HEK293 (cell line): ENCODE measurements at regions not wholly inside any gene's neighbourhood (a gene's known extent, or its start where the extent isn't known, plus 50 kb on each side); places are given as distances from the start of the nearest gene placed in this dataset.

ENCODE experiments used
- CTCF ChIA-PET: fragments of 350-600 bp; formaldehyde crosslinking; extraction: SDS; loops from one replicate; lab custom pipeline; 2021; ENCODE audit warnings: antibody characterized with exemption; lab: Yijun Ruan, JAX
- POLR2A ChIA-PET: fragments of 300-600 bp; formaldehyde crosslinking; extraction: SDS; loops from one replicate; lab custom pipeline; 2020; ENCODE audit warnings: antibody characterized with exemption, inconsistent platforms; lab: Yijun Ruan, JAX
- H3K27ac ChIP-seq: fragments of 200-500 bp; sonication (Bioruptor generic); 2 replicates; pipeline ENCODE4 v1.5.1; 2014; ENCODE audit warnings: low read depth, low read length, control low read depth, inconsistent platforms; ENCODE audit errors: extremely low read depth
- H3K36me3 ChIP-seq, 2 experiments: fragments of 200-500 bp in 1 of 2; sonication (Bioruptor generic) in 1 of 2; 1 replicate in 1 of 2; 2 replicates in 1 of 2; pipeline ENCODE4 v1.5.1; 2014 to 2017; ENCODE audit warnings: inconsistent platforms in 2 of 2, low read length in 2 of 2; ENCODE audit not compliant: control insufficient read depth in 2 of 2, insufficient read depth in 1 of 2
- H3K4me1 ChIP-seq: fragments of 200-500 bp; sonication (Bioruptor generic); 2 replicates; pipeline ENCODE4 v1.5.1; 2014; ENCODE audit warnings: mild to moderate bottlenecking, low read length, inconsistent platforms; ENCODE audit not compliant: control insufficient read depth, insufficient read depth
- H3K4me3 ChIP-seq: 2 replicates; pipeline ENCODE4 v1.5.1; 2011; ENCODE audit warnings: low read depth, mild to moderate bottlenecking, control low read depth, low read length, moderate library complexity
- H3K9me3 ChIP-seq: fragments of 200-500 bp; sonication (Bioruptor generic); 2 replicates; pipeline ENCODE4 v1.5.1; 2014; ENCODE audit warnings: low read depth, low read length, inconsistent platforms; ENCODE audit not compliant: control insufficient read depth, insufficient read depth
- EGR2 ChIP-seq: fragments of 450-650 bp; formaldehyde crosslinking; IDR thresholded peaks from 2 replicates; pipeline ENCODE4 v1.5.1; 2016; ENCODE audit warnings: low read depth, missing biosample characterization, missing genetic modification characterization
- HIC1 ChIP-seq: fragments of 450-650 bp; formaldehyde crosslinking; IDR thresholded peaks from 2 replicates; pipeline ENCODE4 v1.5.1; 2016; ENCODE audit warnings: missing biosample characterization, missing genetic modification characterization
- KLF7 ChIP-seq: fragments of 450-650 bp; formaldehyde crosslinking; IDR thresholded peaks from 2 replicates; pipeline ENCODE4 v1.5.1; 2016; ENCODE audit warnings: missing biosample characterization, missing genetic modification characterization, borderline replicate concordance
- KLF9 ChIP-seq: fragments of 450-650 bp; formaldehyde crosslinking; IDR thresholded peaks from 2 replicates; pipeline ENCODE4 v1.5.1; 2016; ENCODE audit warnings: missing biosample characterization, missing genetic modification characterization, low read depth
- WT1 ChIP-seq: fragments of 450-650 bp; formaldehyde crosslinking; IDR thresholded peaks from 2 replicates; pipeline ENCODE4 v1.5.1; 2016; ENCODE audit warnings: missing biosample characterization, missing genetic modification characterization
- ZBTB26 ChIP-seq: fragments of 450-650 bp; formaldehyde crosslinking; optimal IDR thresholded peaks from 2 replicates; pipeline ENCODE3; 2016; ENCODE audit warnings: missing biosample characterization, mild to moderate bottlenecking, missing genetic modification characterization
- ZNF114 ChIP-seq: fragments of 450-650 bp; formaldehyde crosslinking; IDR thresholded peaks from 2 replicates; pipeline ENCODE4 v1.5.0; 2017; ENCODE audit warnings: missing biosample characterization, missing genetic modification characterization
- ZNF133 ChIP-seq: fragments of 450-650 bp; formaldehyde crosslinking; IDR thresholded peaks from 2 replicates; pipeline ENCODE4 v1.5.1; 2016; ENCODE audit warnings: missing biosample characterization, missing genetic modification characterization
- ZNF48 ChIP-seq: fragments of 450-650 bp; formaldehyde crosslinking; IDR thresholded peaks from 2 replicates; pipeline ENCODE4 v1.5.1; 2016; ENCODE audit warnings: missing biosample characterization, missing genetic modification characterization
- ZNF518A ChIP-seq: fragments of 450-650 bp; formaldehyde crosslinking; conservative IDR thresholded peaks from 2 replicates; pipeline ENCODE4 v1.5.1; 2016; ENCODE audit warnings: low read depth, missing biosample characterization, missing genetic modification characterization
- ZNF624 ChIP-seq: fragments of 450-650 bp; formaldehyde crosslinking; IDR thresholded peaks from 2 replicates; pipeline ENCODE4 v1.5.1; 2017; ENCODE audit warnings: missing biosample characterization, missing genetic modification characterization
- ZNF629 ChIP-seq: fragments of 450-650 bp; formaldehyde crosslinking; IDR thresholded peaks from 2 replicates; pipeline ENCODE4 v1.5.1; 2017; ENCODE audit warnings: missing biosample characterization, missing genetic modification characterization
- ZNF658 ChIP-seq: fragments of 450-650 bp; formaldehyde crosslinking; IDR thresholded peaks from 2 replicates; pipeline ENCODE4; 2016; ENCODE audit warnings: missing biosample characterization, missing genetic modification characterization
- ZNF664 ChIP-seq: fragments of 450-650 bp; formaldehyde crosslinking; IDR thresholded peaks from 2 replicates; pipeline ENCODE4 v1.5.1; 2016; ENCODE audit warnings: missing biosample characterization, missing genetic modification characterization
- ZNF670 ChIP-seq: fragments of 450-650 bp; formaldehyde crosslinking; IDR thresholded peaks from 2 replicates; pipeline ENCODE4 v1.5.1; 2016; ENCODE audit warnings: missing biosample characterization, missing genetic modification characterization, low read depth
- ZNF785 ChIP-seq: fragments of 450-650 bp; formaldehyde crosslinking; IDR thresholded peaks from 2 replicates; pipeline ENCODE4 v1.5.1; 2016; ENCODE audit warnings: missing biosample characterization, missing genetic modification characterization
- ZNF791 ChIP-seq: fragments of 450-650 bp; formaldehyde crosslinking; IDR thresholded peaks from 2 replicates; pipeline ENCODE4 v1.5.1; 2016; ENCODE audit warnings: missing biosample characterization, missing genetic modification characterization
- ZNF830 ChIP-seq: fragments of 450-650 bp; IDR thresholded peaks from 2 replicates; pipeline ENCODE4 v1.5.0; 2018; ENCODE audit warnings: missing biosample characterization, missing genetic modification characterization, low read depth, mild to moderate bottlenecking, moderate library complexity

GRCh38 chr13:109859898-109860297 is 73.5 kb upstream of the IRS2 start (continued):
- TF ChIP-seq ZNF830 (tag by site-specific recombination) (no peak), ZNF664 (tag by site-specific recombination) (no peak), ZNF114 (tag by site-specific recombination) (no peak), ZNF48 (no peak), ZNF629 (tag by site-specific recombination) (no peak), EGR2 (tag by site-specific recombination) (no peak), ZNF670 (tag by site-specific recombination) (no peak), ZNF791 (tag by site-specific recombination) (no peak), ZNF624 (tag by site-specific recombination) (no peak)

- CTCF ChIA-PET, result interaction anchor here (0.6 kb wide), 1 partner anchor 101 kb away, joined by 4 read pairs; no protein-coding TSS in a partner anchor
- Histone ChIP-seq H3K4me3 (no peak overlapping the region), H3K9me3 (no peaks in the 10 kb centered on the region), H3K27ac (no peak overlapping the region), H3K4me1 (no peaks in the 10 kb centered on the region), H3K36me3 (no peaks in the 10 kb centered on the region)
- POLR2A ChIA-PET, result no interaction called here
- no peak for TF ChIP-seq WT1 (tag by site-specific recombination)
- no peak for TF ChIP-seq ZNF133
- no peak for TF ChIP-seq ZNF658 (tag by site-specific recombination)
- no peak for TF ChIP-seq ZNF518A (tag by site-specific recombination)
- TF ChIP-seq ZNF785, result no peak
- TF ChIP-seq HIC1, result no peak
- no peak for TF ChIP-seq ZBTB26 (tag by site-specific recombination)
- no peak for TF ChIP-seq KLF9 (tag by site-specific recombination)
- no peak for TF ChIP-seq KLF7 (tag by site-specific recombination)
Observed at GRCh38 chr13:109859216-109859835, 72.9 kb upstream of the IRS2 start.
